ENCODE measurements at regions not wholly inside any gene's neighbourhood (a gene's known extent, or its start where the extent isn't known, plus 50 kb on each side); places are given as distances from the start of the nearest gene placed in this dataset.

GRCh38 chr16:22691335-22691734 lies 122.6 kb upstream of the HS3ST2 start:
- no peak overlapping the region for H2AFZ ChIP-seq (ENCODE audit: low read depth, low read length)
- H3K27ac ChIP-seq (ENCODE audit: insufficient read depth, low read depth, low read length): no peak overlapping the region
- FAIRE-seq: no peak
- TF ChIP-seq POLR2AphosphoS5 (IDR thresholded peaks at IDR 0.05; ENCODE audit: insufficient read depth, low read depth, low read length): no peak
- no peak for TF ChIP-seq EZH2 (IDR thresholded peaks at IDR 0.05; ENCODE audit: borderline replicate concordance, low read depth, low read length, severe bottlenecking)
- no peak for TF ChIP-seq GATA2 (IDR thresholded peaks at IDR 0.05; ENCODE audit: insufficient read depth, insufficient read length, low read depth, low read length)
- TF ChIP-seq MAX (IDR thresholded peaks at IDR 0.05; ENCODE audit: insufficient read depth, insufficient read length): no peak
- no peak for TF ChIP-seq FOS (IDR thresholded peaks at IDR 0.05; ENCODE audit: borderline replicate concordance, insufficient read depth, low read length)
- TF ChIP-seq JUN (IDR thresholded peaks at IDR 0.05; ENCODE audit: borderline replicate concordance, insufficient read depth, insufficient read length, low read depth): no peak
- TF ChIP-seq MYC (IDR thresholded peaks at IDR 0.05; ENCODE audit: low read depth, low read length): no peak
- TF ChIP-seq POLR2A (IDR thresholded peaks at IDR 0.05; ENCODE audit: low read depth, low read length): no peak
- no peak for TF ChIP-seq CTCF (IDR thresholded peaks at IDR 0.05; ENCODE audit: extremely low read depth in 1 of 2, insufficient read depth in 1 of 2, low read depth in 1 of 2, low read length in 2 of 2)
- no peak for DNase-seq (ENCODE audit: low read depth, low spot score)
- H3K27me3 ChIP-seq (ENCODE audit: control insufficient read depth in 2 of 2, insufficient read depth in 2 of 2, low read length in 2 of 2): no peaks in the 10 kb centered on the region
- H3K9me1 ChIP-seq (replicated peaks; ENCODE audit: control insufficient read depth, extremely low read depth, insufficient read depth, low read length): no peaks in the 10 kb centered on the region
- BruUV-seq (replicated peaks): no TSS peak
- no peaks in the 10 kb centered on the region for H3K9me3 ChIP-seq (replicated peaks; ENCODE audit: control insufficient read depth, insufficient read depth, low read length)
- no peaks in the 10 kb centered on the region for H3K36me3 ChIP-seq (ENCODE audit: control insufficient read depth in 2 of 2, extremely low read depth in 1 of 2, insufficient read depth in 2 of 2, low read length in 2 of 2)
- intact Hi-C loops (cut with micrococcal nuclease): loop anchor here (10.0 kb wide), 1 partner anchor 1377 kb away; no protein-coding TSS in a partner anchor
- H3K4me1 ChIP-seq (ENCODE audit: control insufficient read depth, extremely low read depth, insufficient read depth, low read length): no peaks in the 10 kb centered on the region
- H3K9ac ChIP-seq (replicated peaks; ENCODE audit: extremely low read depth, insufficient read depth, low read length): no peak overlapping the region
- CTCF ChIA-PET: interaction anchor here (1.4 kb wide), 1 partner anchor 1109 kb away, joined by 3 read pairs; no protein-coding TSS in a partner anchor
- POLR2A ChIA-PET: no interaction called here
- no peak overlapping the region for H3K4me3 ChIP-seq (replicated peaks in 1 of 3; ENCODE audit: insufficient read depth in 1 of 3, low read depth in 1 of 3, low read length in 3 of 3)
- no peaks in the 10 kb centered on the region for H4K20me1 ChIP-seq (replicated peaks; ENCODE audit: control insufficient read depth, extremely low read depth, insufficient read depth, low read length)
- dilution Hi-C loops (cut with MboI; ENCODE audit: extremely low pct_ligation_motif_present, low sequenced_read_pairs): no loop called here
- H3K79me2 ChIP-seq (ENCODE audit: control insufficient read depth, insufficient read depth, low read length): no peaks in the 10 kb centered on the region
- no peak overlapping the region for H3K4me2 ChIP-seq (ENCODE audit: insufficient read depth, low read length)

Measured in endothelial cell of umbilical vein (primary cell).